IPS DF 6.9 (cell line): ENCODE measurements at regions not wholly inside any gene's neighbourhood (a gene's known extent, or its start where the extent isn't known, plus 50 kb on each side); places are given as distances from the start of the nearest gene placed in this dataset.
"Not testable (repeated sequence)": the region's sequence is repeated elsewhere in the genome, so short reads cannot be mapped to it uniquely, and the experiment has no call there.

Experiments
- DNase-seq: peaks from one replicate; pipeline ENCODE4 v3.0.0-alpha.2; 2013; ENCODE audit warnings: low read depth, low spot score
- H3K27ac ChIP-seq: one replicate; pipeline ENCODE4 v1.5.1; 2013; ENCODE audit warnings: low read length, control low read depth
- H3K27me3 ChIP-seq: 2 replicates; pipeline ENCODE4 v1.6.1; 2013; ENCODE audit warnings: mild to moderate bottlenecking, low read length; ENCODE audit not compliant: control insufficient read depth, insufficient read depth
- H3K36me3 ChIP-seq: 2 replicates; pipeline ENCODE4 v1.6.1; 2013; ENCODE audit warnings: low read length; ENCODE audit not compliant: control insufficient read depth, insufficient read depth
- H3K4me1 ChIP-seq: 2 replicates; pipeline ENCODE4 v1.6.1; 2013; ENCODE audit warnings: low read length; ENCODE audit not compliant: control insufficient read depth, insufficient read depth
- H3K4me3 ChIP-seq: 2 replicates; pipeline ENCODE4 v1.5.1; 2013; ENCODE audit warnings: mild to moderate bottlenecking, low read length
- H3K9me3 ChIP-seq: 2 replicates; pipeline ENCODE4 v1.6.1; 2013; ENCODE audit warnings: low read length, inconsistent platforms; ENCODE audit not compliant: control insufficient read depth, insufficient read depth
- WGBS: extraction: QIAGEN DNeasy Blood & Tissue Kit; methylation state at CpG from one replicate; pipeline ENCODE4 v1.1.7; 2013; ENCODE audit warnings: mixed read lengths, missing lambda C conversion rate; ENCODE audit not compliant: insufficient read length, insufficient coverage; 5-methylcytosine and 5-hydroxymethylcytosine counted together

GRCh38 chr14:40694023-40694422, 912.7 kb upstream of the LRFN5 start:
- WGBS, result no CpG with 5 or more reads among the region's 3 CpGs
- no peak overlapping the region for H3K27ac ChIP-seq
- no peak overlapping the region for H3K4me3 ChIP-seq
- no peaks in the 10 kb centered on the region for H3K36me3 ChIP-seq
- no peaks in the 10 kb centered on the region for H3K4me1 ChIP-seq
- DNase-seq, result no peak
- no peaks in the 10 kb centered on the region for H3K9me3 ChIP-seq
- H3K27me3 ChIP-seq, result no peaks in the 10 kb centered on the region

GRCh38 chr14:40691066-40691465, 915.6 kb upstream of the LRFN5 start:
- Histone ChIP-seq H3K4me1 (no peaks in the 10 kb centered on the region), H3K4me3 (no peak overlapping the region), H3K9me3 (no peaks in the 10 kb centered on the region), H3K36me3 (no peaks in the 10 kb centered on the region), H3K27me3 (no peaks in the 10 kb centered on the region), H3K27ac (no peak overlapping the region)
- DNase-seq, result no peak
- WGBS, result no CpG with 5 or more reads among the region's 2 CpGs

- Histone ChIP-seq H3K9me3 (no peaks in the 10 kb centered on the region), H3K27me3 (no peaks in the 10 kb centered on the region), H3K4me1 (no peaks in the 10 kb centered on the region), H3K4me3 (no peak overlapping the region), H3K36me3 (no peaks in the 10 kb centered on the region), H3K27ac (no peak overlapping the region)
- DNase-seq, result no peak
- no CpG with 5 or more reads among the region's 1 CpG for WGBS
Observed at GRCh38 chr14:40685764-40686163, 920.9 kb upstream of the LRFN5 start.

- Histone ChIP-seq H3K9me3 (no peaks in the 10 kb centered on the region), H3K27me3 (no peaks in the 10 kb centered on the region), H3K4me1 (no peaks in the 10 kb centered on the region), H3K36me3 (no peaks in the 10 kb centered on the region), H3K4me3 (no peak overlapping the region), H3K27ac (no peak overlapping the region)
- DNase-seq, result no peak
- WGBS, result no CpG with 5 or more reads among the region's 1 CpG
Observed at GRCh38 chr14:40684328-40684727, 922.3 kb upstream of the LRFN5 start.

GRCh38 chr14:40682131-40682913, 924.4 kb upstream of the LRFN5 start:
- no peak for DNase-seq
- H3K36me3 ChIP-seq, result no peaks in the 10 kb centered on the region
- no peak overlapping the region for H3K4me3 ChIP-seq
- H3K27ac ChIP-seq, result no peak overlapping the region
- WGBS, result no CpG with 5 or more reads among the region's 3 CpGs
- H3K27me3 ChIP-seq, result no peaks in the 10 kb centered on the region
- no peaks in the 10 kb centered on the region for H3K4me1 ChIP-seq
- H3K9me3 ChIP-seq, result no peaks in the 10 kb centered on the region

- no peak overlapping the region for H3K27ac ChIP-seq
- no peak for DNase-seq
- no CpG with 5 or more reads among the region's 1 CpG for WGBS
- no peaks in the 10 kb centered on the region for H3K27me3 ChIP-seq
- no peak overlapping the region for H3K4me3 ChIP-seq
- no peaks in the 10 kb centered on the region for H3K9me3 ChIP-seq
- no peaks in the 10 kb centered on the region for H3K4me1 ChIP-seq
- no peaks in the 10 kb centered on the region for H3K36me3 ChIP-seq
Observed at GRCh38 chr14:40679256-40679655, 927.4 kb upstream of the LRFN5 start.

- not testable (repeated sequence) for H3K4me1 ChIP-seq, H3K4me3 ChIP-seq, H3K27me3 ChIP-seq, DNase-seq, H3K27ac ChIP-seq, H3K36me3 ChIP-seq, H3K9me3 ChIP-seq
Observed at GRCh38 chr14:40677206-40677605, 929.5 kb upstream of the LRFN5 start.

- DNase-seq, result no peak
- Histone ChIP-seq H3K27me3 (no peaks in the 10 kb centered on the region), H3K4me1 (no peaks in the 10 kb centered on the region), H3K4me3 (no peak overlapping the region), H3K27ac (no peak overlapping the region), H3K9me3 (no peaks in the 10 kb centered on the region), H3K36me3 (no peaks in the 10 kb centered on the region)
- no CpG with 5 or more reads among the region's 1 CpG for WGBS
Observed at GRCh38 chr14:40674502-40674901, 932.2 kb upstream of the LRFN5 start.

GRCh38 chr14:40656311-40656710, 950.4 kb upstream of the LRFN5 start:
- DNase-seq, result no peak
- no peaks in the 10 kb centered on the region for H3K9me3 ChIP-seq
- H3K27me3 ChIP-seq, result no peaks in the 10 kb centered on the region
- no peaks in the 10 kb centered on the region for H3K4me1 ChIP-seq
- no peak overlapping the region for H3K27ac ChIP-seq
- no peak overlapping the region for H3K4me3 ChIP-seq
- no peaks in the 10 kb centered on the region for H3K36me3 ChIP-seq

- Histone ChIP-seq H3K9me3 (no peaks in the 10 kb centered on the region), H3K36me3 (no peaks in the 10 kb centered on the region), H3K4me1 (no peaks in the 10 kb centered on the region), H3K27ac (no peak overlapping the region), H3K27me3 (no peaks in the 10 kb centered on the region), H3K4me3 (no peak overlapping the region)
- DNase-seq, result no peak
Observed at GRCh38 chr14:40652089-40652691, 954.5 kb upstream of the LRFN5 start.

GRCh38 chr14:40630471-40630870, 976.2 kb upstream of the LRFN5 start:
- WGBS, result no CpG with 5 or more reads among the region's 1 CpG
- no peak for DNase-seq
- Histone ChIP-seq H3K9me3 (no peaks in the 10 kb centered on the region), H3K27me3 (no peaks in the 10 kb centered on the region), H3K36me3 (no peaks in the 10 kb centered on the region), H3K4me3 (no peak overlapping the region), H3K4me1 (no peaks in the 10 kb centered on the region), H3K27ac (no peak overlapping the region)
